ENCODE measurements at regions not wholly inside any gene's neighbourhood (a gene's known extent, or its start where the extent isn't known, plus 50 kb on each side); places are given as distances from the start of the nearest gene placed in this dataset.

GRCh38 chr16:6059671-6060070 lies 962.1 kb upstream of the EEF2KMT start:
- H3K27ac Mint-ChIP-seq (ENCODE audit: unreplicated experiment): no peak overlapping the region
- no peak for DNase-seq
- H3K4me3 Mint-ChIP-seq (ENCODE audit: unreplicated experiment): no peak overlapping the region
- peaks cover 2% of the 10 kb centered on the region for H3K27me3 Mint-ChIP-seq (ENCODE audit: unreplicated experiment)
- H3K4me1 Mint-ChIP-seq (ENCODE audit: low read depth, unreplicated experiment): peaks cover 9% of the 10 kb centered on the region
- no peak for TF ChIP-seq CTCF (IDR thresholded peaks at IDR 0.05; ENCODE audit: partially characterized antibody, unreplicated experiment)
- peaks cover 6% of the 10 kb centered on the region for H3K9me3 Mint-ChIP-seq (ENCODE audit: unreplicated experiment)
- H3K36me3 Mint-ChIP-seq (ENCODE audit: unreplicated experiment): no peaks in the 10 kb centered on the region

- no peak for DNase-seq
- Mint-ChIP-seq H3K4me3 (ENCODE audit: unreplicated experiment) (no peak overlapping the region), H3K4me1 (ENCODE audit: low read depth, unreplicated experiment) (peaks cover 6% of the 10 kb centered on the region), H3K27me3 (ENCODE audit: unreplicated experiment) (peaks cover 2% of the 10 kb centered on the region), H3K27ac (ENCODE audit: unreplicated experiment) (no peak overlapping the region), H3K36me3 (ENCODE audit: unreplicated experiment) (no peaks in the 10 kb centered on the region), H3K9me3 (ENCODE audit: unreplicated experiment) (peaks cover 2% of the 10 kb centered on the region)
- TF ChIP-seq CTCF (IDR thresholded peaks at IDR 0.05; ENCODE audit: partially characterized antibody, unreplicated experiment): no peak
Measured at GRCh38 chr16:6057821-6058220, 960.2 kb upstream of the EEF2KMT start.

GRCh38 chr16:6048017-6048416 lies 950.4 kb upstream of the EEF2KMT start:
- Mint-ChIP-seq H3K27ac (ENCODE audit: unreplicated experiment) (no peak overlapping the region), H3K36me3 (ENCODE audit: unreplicated experiment) (peaks cover 4% of the 10 kb centered on the region), H3K4me1 (ENCODE audit: low read depth, unreplicated experiment) (no peaks in the 10 kb centered on the region), H3K4me3 (ENCODE audit: unreplicated experiment) (no peak overlapping the region), H3K27me3 (ENCODE audit: unreplicated experiment) (peaks cover 4% of the 10 kb centered on the region), H3K9me3 (ENCODE audit: unreplicated experiment) (peaks cover 3% of the 10 kb centered on the region)
- no peak for TF ChIP-seq CTCF (IDR thresholded peaks at IDR 0.05; ENCODE audit: partially characterized antibody, unreplicated experiment)
- no peak for DNase-seq

- H3K27ac Mint-ChIP-seq (ENCODE audit: unreplicated experiment): no peak overlapping the region
- TF ChIP-seq CTCF (IDR thresholded peaks at IDR 0.05; ENCODE audit: partially characterized antibody, unreplicated experiment): no peak
- H3K4me1 Mint-ChIP-seq (ENCODE audit: low read depth, unreplicated experiment): no peaks in the 10 kb centered on the region
- peaks cover 4% of the 10 kb centered on the region for H3K27me3 Mint-ChIP-seq (ENCODE audit: unreplicated experiment)
- peaks cover 4% of the 10 kb centered on the region for H3K36me3 Mint-ChIP-seq (ENCODE audit: unreplicated experiment)
- no peak for DNase-seq
- peaks cover 3% of the 10 kb centered on the region for H3K9me3 Mint-ChIP-seq (ENCODE audit: unreplicated experiment)
- no peak overlapping the region for H3K4me3 Mint-ChIP-seq (ENCODE audit: unreplicated experiment)
Measured at GRCh38 chr16:6047325-6047724, 949.7 kb upstream of the EEF2KMT start.

- DNase-seq: no peak
- H3K27me3 Mint-ChIP-seq (ENCODE audit: unreplicated experiment): peaks cover 5% of the 10 kb centered on the region
Measured at GRCh38 chr16:6038941-6039645, 941.5 kb upstream of the EEF2KMT start.

More at GRCh38 chr16:6038941-6039645, 941.5 kb upstream of the EEF2KMT start:
- TF ChIP-seq CTCF (IDR thresholded peaks at IDR 0.05; ENCODE audit: partially characterized antibody, unreplicated experiment): no peak
- H3K27ac Mint-ChIP-seq (ENCODE audit: unreplicated experiment): no peak overlapping the region
- peaks cover 7% of the 10 kb centered on the region for H3K9me3 Mint-ChIP-seq (ENCODE audit: unreplicated experiment)
- H3K4me3 Mint-ChIP-seq (ENCODE audit: unreplicated experiment): no peak overlapping the region
- peaks cover 14% of the 10 kb centered on the region for H3K4me1 Mint-ChIP-seq (ENCODE audit: low read depth, unreplicated experiment)
- H3K36me3 Mint-ChIP-seq (ENCODE audit: unreplicated experiment): no peaks in the 10 kb centered on the region

All from glutamatergic neuron (in vitro differentiated cells).